Superior temporal gyrus (tissue), 1 donor: ENCODE measurements at regions not wholly inside any gene's neighbourhood (a gene's known extent, or its start where the extent isn't known, plus 50 kb on each side); places are given as distances from the start of the nearest gene placed in this dataset.
A peak's percentile ranks its signal among the peaks of the same experiment; 100 is the strongest.

Source experiments
- DNase-seq: peaks from one replicate; pipeline ENCODE4 v3.0.0-alpha.2; 2016; ENCODE audit errors: extremely low spot score

- DNase-seq: no peak
Measured at GRCh38 chr1:30819244-30819571, 61.6 kb upstream of the LAPTM5 start.

- DNase-seq: no peak
Measured at GRCh38 chr1:30818568-30819243, 61.1 kb upstream of the LAPTM5 start.

- no peak for DNase-seq
Measured at GRCh38 chr1:30817548-30817947, 60.0 kb upstream of the LAPTM5 start.

DNA sequence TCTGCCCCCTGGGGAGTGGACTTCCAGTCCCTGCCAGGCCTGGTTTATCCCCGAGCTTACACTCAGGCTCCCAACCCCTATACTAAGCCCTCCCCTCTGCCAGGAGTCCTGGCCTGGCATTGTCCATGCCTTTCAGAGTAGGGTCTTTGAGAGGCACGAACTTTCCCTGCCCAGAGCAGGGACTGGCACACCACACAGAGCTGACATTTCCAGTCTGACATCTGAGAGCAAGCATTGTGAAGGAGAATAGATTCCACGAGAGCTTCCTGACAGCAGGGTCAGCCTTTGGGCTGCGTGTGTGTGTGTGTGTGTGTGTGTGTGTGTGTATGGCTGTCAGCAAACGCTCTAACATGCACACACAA, 59.5 kb upstream of the LAPTM5 start:
- no peak for DNase-seq

DNA sequence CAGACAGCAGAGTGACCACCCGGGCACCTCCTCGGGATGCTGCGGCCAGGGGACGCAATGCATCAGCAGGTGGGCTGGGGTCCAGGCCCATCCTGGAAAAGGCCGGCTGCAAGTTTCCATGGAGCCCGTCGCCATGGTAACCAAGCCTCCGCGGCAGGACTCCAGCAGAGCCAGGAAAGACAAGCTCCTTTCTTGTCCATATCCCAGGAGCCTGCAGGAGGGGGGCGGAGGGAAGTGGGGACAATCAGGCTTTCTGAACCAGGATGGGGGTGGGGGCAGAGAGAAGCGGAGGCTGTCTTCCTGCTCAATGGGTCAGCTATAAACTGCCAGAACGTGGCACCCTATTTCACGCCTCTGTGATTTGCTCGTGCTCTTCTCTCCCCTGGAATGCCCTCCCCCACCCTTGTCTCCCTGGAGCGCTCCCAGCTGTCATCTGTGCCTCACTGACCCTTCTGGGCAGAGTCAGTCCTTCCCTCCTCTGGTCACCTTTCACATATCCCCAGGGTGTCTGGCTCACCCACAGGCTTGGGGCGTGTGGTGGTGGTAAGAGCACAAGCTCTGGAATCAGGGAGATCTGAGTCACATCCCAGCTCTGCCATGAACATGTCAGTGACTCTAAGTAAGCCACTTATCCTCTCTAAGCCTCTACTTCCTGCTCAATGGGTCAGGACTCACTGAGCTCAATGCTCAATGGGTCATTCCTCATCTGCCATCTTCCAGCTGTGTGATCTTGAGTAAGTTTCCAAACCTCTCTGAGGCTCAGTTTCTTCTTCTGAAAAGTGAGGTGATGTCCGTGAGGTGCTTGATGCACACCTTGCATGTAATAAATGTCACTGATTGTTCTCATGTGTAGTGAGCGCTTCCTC, 58.9 kb upstream of the LAPTM5 start:
- peak; percentile 92 for DNase-seq

DNA sequence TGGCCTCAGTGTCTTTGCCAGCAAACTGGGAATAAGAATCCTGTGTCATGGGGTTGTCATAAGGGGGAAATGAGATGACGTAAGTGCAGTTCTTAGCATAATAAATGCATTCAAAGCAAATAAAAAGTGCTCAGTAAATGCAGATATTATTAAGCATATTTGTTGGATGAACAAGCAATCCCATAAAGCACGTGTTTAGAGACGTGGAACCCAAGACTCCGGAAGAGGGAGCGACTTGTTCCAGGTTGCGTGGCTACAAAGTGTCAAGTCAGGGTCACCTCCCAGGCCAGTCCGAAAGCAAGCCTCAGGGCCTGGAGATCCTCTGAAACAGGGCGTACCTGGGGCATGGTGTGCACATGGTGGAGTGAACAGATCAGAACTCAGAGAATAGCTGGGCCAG, 58.0 kb upstream of the LAPTM5 start:
- no peak for DNase-seq

DNA sequence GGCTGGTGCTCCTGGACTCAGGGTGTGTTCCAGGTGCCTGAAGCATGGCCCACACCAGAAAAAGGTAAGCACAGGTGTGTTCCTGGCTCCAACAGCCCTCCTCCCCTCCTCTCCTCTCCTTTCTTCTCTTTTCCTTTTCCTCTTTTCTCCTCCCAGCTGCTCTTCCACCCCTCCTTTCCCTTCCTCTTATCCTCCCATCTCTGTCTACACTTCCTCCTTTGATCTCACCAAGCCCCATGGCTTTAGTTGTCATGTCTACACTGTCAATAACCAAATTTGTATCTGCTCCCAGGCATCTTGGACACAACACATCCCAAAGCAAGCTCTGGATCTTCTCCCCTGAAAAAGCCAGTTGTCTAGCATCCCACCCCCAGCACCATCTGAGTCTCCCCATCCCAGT, 56.7 kb upstream of the LAPTM5 start:
- no peak for DNase-seq

GRCh38 chr1:30812076-30812475, 54.5 kb upstream of the LAPTM5 start:
- no peak for DNase-seq

- DNase-seq: no peak
Measured at GRCh38 chr1:30811187-30811586, 53.6 kb upstream of the LAPTM5 start.

DNA sequence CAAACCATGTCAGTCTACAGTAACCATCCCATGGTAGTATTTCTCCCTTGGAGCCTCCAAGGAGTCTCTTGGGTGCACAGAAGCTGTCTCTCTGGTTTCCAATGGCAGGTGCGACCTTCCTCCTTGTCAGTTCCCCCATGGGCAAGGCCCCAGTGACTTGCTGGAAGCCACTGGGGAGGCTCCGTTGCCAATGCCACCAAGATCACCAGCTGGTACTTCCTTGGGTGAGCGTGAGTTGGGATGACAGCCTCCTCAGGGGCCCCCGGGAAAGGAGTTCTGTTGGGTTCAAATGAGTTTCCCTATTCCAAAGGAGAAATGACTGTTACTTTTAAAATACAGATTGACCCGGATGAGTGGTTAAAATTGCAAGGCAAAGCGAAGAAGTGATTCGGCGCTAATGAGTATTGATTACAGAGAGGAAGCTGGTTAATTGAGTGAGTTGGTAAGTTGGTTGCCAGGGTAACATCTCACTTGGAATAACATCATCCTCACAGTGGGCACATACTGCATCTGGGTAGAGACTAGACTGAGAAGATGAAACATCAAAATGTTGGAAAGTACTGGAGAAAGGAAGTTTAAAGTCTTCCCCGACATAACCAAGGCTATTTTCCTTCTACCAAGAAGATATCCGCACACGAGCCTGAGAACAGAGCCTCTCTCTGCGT, 53.0 kb upstream of the LAPTM5 start:
- no peak for DNase-seq

GRCh38 chr1:30809514-30810263, 52.1 kb upstream of the LAPTM5 start:
- DNase-seq: no peak

- no peak for DNase-seq
Measured at GRCh38 chr1:30808067-30808662, 50.6 kb upstream of the LAPTM5 start.

DNA sequence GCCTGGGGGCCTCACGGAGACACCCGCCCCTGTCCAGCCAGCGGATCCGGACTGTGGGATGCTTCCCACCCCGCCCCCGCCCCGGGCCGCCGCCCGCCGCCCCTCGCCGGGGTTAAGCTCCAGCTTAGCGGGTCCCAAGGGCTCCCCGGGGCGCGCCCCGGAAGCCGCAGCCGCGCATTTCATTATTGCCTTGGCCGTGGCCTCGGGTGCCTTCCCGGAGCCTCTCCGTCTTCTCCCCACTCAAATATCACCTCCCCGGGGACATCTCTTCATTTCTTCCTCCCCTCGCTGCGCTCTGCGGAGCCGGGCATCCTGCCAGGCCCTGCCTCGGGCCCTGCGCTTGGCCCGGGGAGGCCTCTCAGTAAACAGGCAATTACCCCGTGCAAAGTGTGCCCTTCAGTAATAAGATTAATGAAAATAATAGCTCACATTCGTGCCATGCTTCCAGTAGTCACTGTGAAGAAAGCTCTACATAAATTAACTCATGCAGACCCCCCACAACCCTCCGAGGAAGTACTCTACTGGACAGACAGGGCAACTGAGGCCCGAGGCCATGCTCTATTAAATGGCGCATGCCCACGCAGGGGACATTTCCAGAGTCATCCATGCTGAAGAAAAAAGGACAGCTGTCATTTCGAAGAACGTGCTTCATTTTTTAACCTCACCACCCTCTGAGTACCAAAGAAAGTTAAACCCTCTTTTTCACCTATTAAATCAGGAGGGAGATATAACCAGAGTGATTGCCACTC, 49.9 kb upstream of the LAPTM5 start:
- no peak for DNase-seq
